Stimulated activated CD4-positive, alpha-beta T cell treated with anti-CD3 and anti-CD28 coated beads, Interleukin-2, amount 100 ng/mL, for 24 hours (primary cell): ENCODE measurements at regions not wholly inside any gene's neighbourhood (a gene's known extent, or its start where the extent isn't known, plus 50 kb on each side); places are given as distances from the start of the nearest gene placed in this dataset.

Experiments
- DNase-seq, 2 donors: peaks; one replicate each; pipeline ENCODE4 v3.0.0-alpha.2; 2020

DNA sequence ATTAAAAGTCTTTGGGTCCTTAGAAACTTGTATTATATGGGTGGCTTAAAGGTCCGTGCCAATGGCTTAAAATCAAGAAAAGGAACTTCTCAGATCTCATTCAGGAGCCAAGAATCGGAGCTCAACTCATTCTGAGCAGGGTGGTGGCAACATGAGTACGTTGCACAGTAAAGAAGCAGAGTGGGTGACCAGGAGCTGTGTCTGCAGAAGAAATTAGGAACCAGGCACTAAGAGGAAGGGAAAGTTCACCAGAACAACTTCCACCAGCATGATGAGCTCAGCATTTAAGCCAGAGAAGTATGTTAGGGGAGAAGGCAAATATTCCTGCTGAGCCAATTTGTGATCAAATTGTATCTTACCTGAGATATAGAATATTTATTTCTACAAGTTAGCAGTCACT lies 236.0 kb upstream of the NRP1 start:
- no peak for DNase-seq

DNA sequence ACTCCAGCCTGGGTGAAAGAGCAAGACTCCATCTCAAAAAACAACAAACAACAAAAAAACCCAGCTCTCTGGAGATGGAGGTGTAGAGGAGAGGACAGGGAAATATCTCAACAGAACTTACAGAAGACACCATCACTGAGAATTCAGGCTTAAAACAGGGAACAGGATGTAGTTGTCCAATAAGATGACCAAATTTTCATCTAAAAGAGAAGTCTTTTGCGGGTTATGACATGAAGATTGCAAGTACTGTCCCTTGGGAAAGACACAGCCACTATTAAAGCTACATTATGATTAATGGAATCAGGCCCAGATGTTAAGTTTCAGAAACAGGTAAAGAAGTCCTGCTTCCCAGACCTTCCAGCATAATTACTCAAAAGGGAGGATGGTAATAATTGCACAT lies 235.2 kb upstream of the NRP1 start:
- DNase-seq = no peak

DNA sequence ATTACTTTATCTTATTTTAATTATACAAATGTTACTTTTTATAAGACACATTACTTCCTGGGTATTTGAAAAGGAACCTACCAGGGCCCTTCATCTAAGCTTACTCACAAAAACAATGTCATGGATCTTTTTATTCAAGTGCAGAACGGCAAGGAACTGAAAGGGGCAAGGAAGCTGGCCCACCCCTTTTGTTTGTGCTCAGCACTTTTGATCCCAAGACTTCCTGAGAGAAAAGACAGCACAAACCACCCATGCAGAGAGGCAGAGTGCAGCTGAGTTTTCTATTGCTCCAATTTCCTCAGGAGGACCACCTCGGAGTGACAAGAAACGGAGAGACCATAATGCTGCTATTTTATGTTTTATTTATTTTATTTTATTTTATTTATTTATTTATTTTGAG lies 232.0 kb upstream of the NRP1 start:
- no peak for DNase-seq

- DNase-seq = no peak
Measured at GRCh38 chr10:33566001-33566400, 231.5 kb upstream of the NRP1 start.

GRCh38 chr10:33565231-33565630 lies 230.8 kb upstream of the NRP1 start:
- DNase-seq = no peak

GRCh38 chr10:33559105-33559504 lies 224.6 kb upstream of the NRP1 start:
- no peak for DNase-seq

GRCh38 chr10:33557313-33557712 lies 222.8 kb upstream of the NRP1 start:
- DNase-seq = no peak

DNA sequence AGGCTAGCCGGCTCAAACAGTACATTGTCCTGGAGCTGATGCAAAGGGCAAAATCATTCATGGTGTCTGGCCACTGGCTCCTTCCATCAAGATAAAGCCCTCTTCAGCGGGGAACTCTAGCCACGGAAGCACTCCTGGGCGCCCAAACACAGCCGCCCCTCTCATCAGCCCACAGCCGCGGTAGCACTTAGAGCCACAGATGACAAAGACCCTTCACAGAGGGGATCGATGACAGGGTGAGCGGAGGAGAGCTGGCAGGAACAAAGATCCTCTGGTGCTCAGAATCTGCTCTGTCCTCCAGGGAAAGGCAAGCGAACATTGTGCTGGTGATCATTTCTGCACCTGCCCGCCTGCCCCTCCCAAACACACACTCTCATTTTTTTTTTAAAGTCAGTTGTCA lies 222.2 kb upstream of the NRP1 start:
- no peak for DNase-seq

GRCh38 chr10:33556103-33556502 lies 221.6 kb upstream of the NRP1 start:
- no peak for DNase-seq

DNA sequence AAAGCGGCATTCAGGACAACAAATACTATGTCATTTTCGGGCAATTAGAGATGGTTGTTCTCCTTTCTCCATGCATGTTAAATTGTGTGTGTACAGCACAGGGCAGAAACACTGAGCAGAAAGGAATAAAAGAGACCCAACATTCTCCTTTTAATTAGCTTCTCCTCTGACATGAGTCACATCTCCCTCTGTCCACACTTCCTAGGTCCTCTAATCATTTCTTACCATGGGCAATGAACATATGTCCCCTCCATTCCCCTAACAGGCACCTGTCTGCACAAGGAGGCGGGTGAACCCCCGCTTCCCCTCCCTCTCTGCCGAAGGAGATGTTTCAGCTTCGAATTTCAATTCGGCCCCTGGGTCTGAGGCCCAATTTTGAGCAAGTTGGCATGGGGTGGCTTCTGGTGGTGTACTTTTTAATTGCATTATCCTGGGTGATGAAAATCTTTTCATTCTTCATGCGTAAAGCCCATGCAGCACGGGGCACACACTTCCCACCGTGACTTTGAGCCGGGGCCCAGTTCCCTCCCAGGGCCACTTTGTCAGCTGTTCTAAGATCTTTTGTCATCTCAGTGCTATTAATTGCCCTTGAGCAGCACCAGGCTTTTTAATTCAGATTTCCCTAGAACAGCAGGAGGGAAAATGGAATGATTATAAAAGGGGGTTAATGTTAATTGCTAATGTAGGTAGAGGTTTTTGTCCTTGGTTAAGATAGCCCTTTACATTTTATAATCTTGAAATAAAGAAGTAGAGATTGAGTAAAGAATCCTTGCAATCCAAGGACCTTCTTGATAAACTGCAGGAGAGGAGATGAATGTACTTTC lies 219.5 kb upstream of the NRP1 start:
- no peak for DNase-seq

DNA sequence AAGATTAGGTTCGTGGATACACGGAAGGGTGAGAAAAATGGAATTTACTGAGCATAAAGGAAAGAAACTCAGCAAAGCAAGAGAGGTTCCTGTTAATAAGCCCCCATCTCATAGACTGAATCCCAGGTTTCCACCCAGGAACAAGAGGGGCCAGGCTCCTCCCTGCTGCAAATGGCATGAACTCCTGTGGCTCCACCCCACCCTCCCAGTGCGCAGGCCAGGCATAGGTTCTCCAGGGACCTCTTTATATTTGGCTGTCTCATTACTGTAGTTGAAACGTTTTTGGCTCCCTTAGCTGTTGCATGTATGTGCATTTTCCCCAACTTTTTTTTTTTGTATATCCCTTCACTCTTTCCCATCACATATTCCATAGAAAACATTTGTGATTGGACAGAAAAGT lies 217.8 kb upstream of the NRP1 start:
- no peak for DNase-seq

GRCh38 chr10:33550811-33551210 lies 216.3 kb upstream of the NRP1 start:
- DNase-seq = no peak

DNA sequence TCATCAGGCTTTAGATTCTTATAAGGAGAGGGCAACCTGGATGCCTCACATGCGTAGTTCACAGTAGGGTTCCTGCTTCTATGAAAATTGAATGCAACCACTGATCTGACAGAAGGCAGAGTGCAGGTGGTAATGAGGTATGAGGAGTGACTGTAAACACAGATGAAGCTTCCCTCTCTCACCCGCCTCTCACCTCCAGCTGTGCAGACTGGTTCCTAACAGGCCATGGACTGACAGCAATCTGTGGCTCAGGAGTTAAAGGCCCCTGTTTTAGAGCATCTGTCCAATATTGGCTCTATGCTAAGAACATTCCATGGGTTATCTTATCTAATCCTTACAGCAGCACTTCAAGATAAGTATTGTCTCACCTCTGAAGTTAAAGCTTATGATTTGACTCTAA lies 213.5 kb upstream of the NRP1 start:
- DNase-seq = no peak

GRCh38 chr10:33546031-33546430 lies 211.6 kb upstream of the NRP1 start:
- DNase-seq = no peak

DNA sequence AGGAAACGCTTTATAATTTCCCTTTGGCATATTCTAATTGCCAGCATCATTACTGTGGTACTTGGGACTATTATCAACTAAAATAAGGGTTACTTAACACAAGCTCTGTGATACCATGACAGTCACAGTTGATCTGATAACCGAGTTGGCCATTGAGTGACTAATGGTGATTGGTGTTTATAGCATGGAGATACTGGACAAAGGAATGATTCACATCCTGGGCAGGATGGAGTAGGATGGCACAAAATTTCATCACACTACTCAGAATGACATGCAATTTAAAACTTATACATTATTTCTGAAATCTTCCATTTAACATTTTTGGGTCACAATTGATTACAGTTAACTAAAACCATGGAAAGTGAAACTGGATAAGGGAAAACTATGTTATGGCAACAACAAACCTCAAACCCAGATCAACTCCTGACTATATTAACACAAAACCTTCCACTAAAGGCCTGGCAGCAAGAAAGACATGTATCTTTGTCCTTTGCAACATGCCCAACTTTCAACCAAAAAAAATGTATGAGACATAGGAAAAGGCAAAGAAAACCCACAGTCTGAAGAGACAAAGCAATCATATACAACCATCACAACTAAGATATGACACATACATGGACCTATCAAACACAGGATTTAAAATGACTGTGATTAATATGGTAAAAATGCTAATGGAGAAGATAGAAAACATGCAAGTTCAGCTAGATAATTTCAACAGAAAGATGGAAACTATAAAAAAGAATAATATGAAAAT lies 208.5 kb upstream of the NRP1 start:
- DNase-seq = no peak

- DNase-seq = no peak
Measured at GRCh38 chr10:33539116-33539515, 204.6 kb upstream of the NRP1 start.

DNA sequence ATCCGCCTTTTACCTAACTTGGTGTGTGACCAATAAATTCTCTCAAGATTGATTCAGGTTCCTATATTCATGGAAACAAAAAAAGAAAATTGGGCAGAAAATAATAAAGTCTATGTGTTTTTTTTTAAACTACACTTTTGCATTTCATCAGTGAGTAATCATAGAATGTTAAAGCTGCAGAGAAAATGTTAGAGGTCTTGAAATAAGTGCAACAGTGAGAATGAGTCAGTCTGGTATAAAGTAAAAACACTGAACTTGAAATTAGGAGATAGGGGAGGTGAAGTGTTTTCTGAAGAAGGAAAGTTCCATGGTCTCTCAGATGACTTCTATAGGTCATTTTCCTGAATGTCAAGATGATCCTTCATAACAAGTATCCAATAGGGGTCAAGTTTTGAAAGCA lies 202.6 kb upstream of the NRP1 start:
- no peak for DNase-seq

- DNase-seq = no peak
Measured at GRCh38 chr10:33536508-33536907, 202.0 kb upstream of the NRP1 start.

GRCh38 chr10:33535866-33536265 lies 201.4 kb upstream of the NRP1 start:
- no peak for DNase-seq

DNA sequence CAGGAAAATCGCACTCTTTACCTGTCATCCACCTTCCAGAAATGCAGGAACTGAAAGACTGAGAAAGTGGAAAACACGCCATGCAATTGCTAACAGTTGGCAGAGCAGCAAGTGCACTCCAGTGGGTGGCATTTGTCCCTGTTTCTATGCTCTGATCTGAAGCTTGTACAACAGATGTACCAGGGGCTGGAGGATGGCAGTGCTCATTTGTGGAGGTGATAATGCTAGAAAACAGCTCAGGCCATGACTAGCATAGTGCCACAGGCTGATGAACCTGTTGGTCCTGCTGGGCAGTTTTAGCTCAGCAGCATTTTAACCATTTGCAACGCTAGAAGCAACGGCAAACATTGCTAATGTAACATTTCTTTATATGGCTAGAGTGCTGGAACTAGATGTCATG lies 199.9 kb upstream of the NRP1 start:
- no peak for DNase-seq

DNA sequence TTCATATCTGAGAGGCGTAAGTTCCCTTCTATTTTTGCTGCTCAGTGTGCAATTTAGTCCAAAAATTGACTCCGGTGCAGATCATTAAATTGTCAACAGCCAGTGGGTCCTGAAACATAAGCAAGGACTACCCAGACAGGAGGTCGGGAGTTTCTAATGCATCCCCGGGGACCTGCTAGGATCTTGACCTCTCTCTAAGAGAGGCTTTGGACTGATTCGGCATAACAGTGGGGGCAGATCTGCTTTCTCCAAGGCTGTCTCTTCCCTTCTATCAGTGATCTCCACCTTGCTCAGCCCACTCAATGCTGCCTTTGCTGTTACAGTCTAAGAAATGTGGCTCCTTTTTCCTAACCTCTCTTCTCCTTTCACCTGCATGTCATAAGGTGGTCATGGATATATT lies 199.1 kb upstream of the NRP1 start:
- no peak for DNase-seq

DNA sequence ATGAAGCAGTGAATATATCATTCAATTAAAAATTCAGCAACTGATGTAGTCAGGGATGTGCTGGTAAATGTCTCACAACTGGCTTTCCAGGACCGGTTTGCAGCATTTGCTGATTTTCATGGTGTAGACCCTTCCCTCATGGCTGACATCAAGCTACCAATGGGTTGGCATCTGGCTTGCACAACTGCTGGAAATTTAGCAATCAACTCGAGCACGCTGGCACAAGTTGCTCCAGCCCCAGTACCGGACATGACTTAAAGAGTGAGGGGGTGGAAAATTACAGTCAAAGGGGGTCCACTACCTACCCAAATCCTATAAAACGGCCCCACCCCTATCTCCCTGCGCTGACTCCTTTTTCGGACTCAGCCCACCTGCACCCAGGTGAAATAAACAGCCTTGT lies 198.4 kb upstream of the NRP1 start:
- no peak for DNase-seq

DNA sequence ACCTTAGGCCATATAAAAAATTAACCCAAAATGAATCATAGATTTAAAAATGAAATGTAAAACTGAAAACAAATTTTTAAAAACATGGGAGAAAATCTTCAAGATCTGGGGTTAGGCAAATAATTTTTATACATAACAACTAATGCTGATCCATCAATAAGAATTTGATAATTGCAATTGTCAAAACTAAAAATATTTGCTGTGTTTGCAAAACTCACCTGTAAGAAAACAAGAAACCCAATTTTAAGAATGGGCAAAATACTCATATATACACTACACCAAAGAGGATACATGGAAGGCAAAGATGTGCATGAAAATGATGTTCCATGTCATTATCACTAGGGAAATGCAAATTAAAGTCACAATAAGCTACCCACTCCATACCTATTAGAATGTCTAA lies 194.8 kb upstream of the NRP1 start:
- no peak for DNase-seq

- no peak for DNase-seq
Measured at GRCh38 chr10:33524966-33525365, 190.5 kb upstream of the NRP1 start.

- no peak for DNase-seq
Measured at GRCh38 chr10:33524041-33524440, 189.6 kb upstream of the NRP1 start.
